Psoas muscle (tissue), 7 donors: ENCODE measurements at regions not wholly inside any gene's neighbourhood (a gene's known extent, or its start where the extent isn't known, plus 50 kb on each side); places are given as distances from the start of the nearest gene placed in this dataset.

Source experiments
- ATAC-seq, 4 donors: fragments of 200-7000 bp; cut with Tn5 transposase; one replicate each; pipeline ENCODE4 v1.9.1; 2020; ENCODE audit warnings: moderate library complexity in 3 of 4, mild to moderate bottlenecking in 2 of 4
- DNase-seq, 2 donors: peaks; one replicate each; pipeline ENCODE4 v3.0.0-alpha.2; 2020
- H3K27ac ChIP-seq: fragments of 200-600 bp; one replicate; pipeline ENCODE4 v1.8.0; 2022
- H3K27me3 ChIP-seq, 3 donors: fragments of 200-600 bp in 1 of 3; one replicate each; pipeline versions ENCODE4 v1.6.1 to v1.8.0; 2013 to 2022; ENCODE audit warnings: low read length in 2 of 3, mild to moderate bottlenecking in 2 of 3, moderate library complexity in 1 of 3; ENCODE audit not compliant: insufficient read depth in 3 of 3
- H3K36me3 ChIP-seq, 2 donors: fragments of 200-600 bp in 1 of 2; one replicate each; pipeline versions ENCODE4 v1.6.1 to v1.8.0; 2013 to 2022; ENCODE audit warnings: low read depth in 1 of 2, mild to moderate bottlenecking in 1 of 2, moderate library complexity in 1 of 2; ENCODE audit not compliant: insufficient read depth in 1 of 2
- H3K4me1 ChIP-seq: fragments of 200-600 bp; one replicate; pipeline ENCODE4 v1.8.0; 2022
- H3K4me3 ChIP-seq: fragments of 200-600 bp; one replicate; pipeline ENCODE4 v1.8.0; 2022; ENCODE audit warnings: mild to moderate bottlenecking
- H3K9me3 ChIP-seq: fragments of 200-600 bp; one replicate; pipeline ENCODE4 v1.8.0; 2022
- CTCF ChIP-seq: fragments of 200-600 bp; IDR thresholded peaks from one replicate; pipeline ENCODE4 v1.8.0; 2022; ENCODE audit warnings: antibody characterized with exemption
- WGBS, 3 donors: extraction: QIAGEN DNeasy Blood & Tissue Kit; methylation state at CpG; one replicate each; pipeline versions ENCODE4 v1.1.6 to v1.1.7; 2013; 5-methylcytosine and 5-hydroxymethylcytosine counted together
- intact Hi-C, 2 donors: fragments of 100-400 bp; cut with DNase I; formaldehyde crosslinking; loops; one replicate each; pipeline versions ENCODE4 v1.11.0 to v1.14.2; 2022
- donor health status: healthy with polysubstance abuse.
- donor health status: DM: no; HTN: no; CAD: no; lungs with moderate emphysema.
- donor health status: Bipolar disorder and iron deficiency.
- donor health status: healthy.
- donor health status: DM: yes; HTN: yes; CAD: no.
- donor health status: DM: no; HTN: no; CAD: no.
- donor health status: DM: yes; HTN: yes; CAD: no.

GRCh38 chr5:118174671-118175070 lies 813.7 kb downstream of the DTWD2 start:
- Histone ChIP-seq H3K27ac (no peak overlapping the region), H3K4me1 (no peaks in the 10 kb centered on the region), H3K36me3 (no peaks in the 10 kb centered on the region), H3K4me3 (no peak overlapping the region), H3K9me3 (no peaks in the 10 kb centered on the region), H3K27me3 (no peaks in the 10 kb centered on the region)
- ATAC-seq (no peak), DNase-seq (no peak)
- intact Hi-C loops, result no loop called here
- TF ChIP-seq CTCF, result no peak
- WGBS, 3 donors, result 63 to 93% (median 77%) methylated on average over 3 of the region's 3 CpGs

GRCh38 chr5:118173340-118173739 lies 815.0 kb downstream of the DTWD2 start:
- H3K4me3 ChIP-seq, result no peak overlapping the region
- WGBS, 3 donors, result 94 to 97% (median 94%) methylated on average over 5 of the region's 5 CpGs
- ATAC-seq (no peak), DNase-seq (no peak)
- no peaks in the 10 kb centered on the region for H3K36me3 ChIP-seq
- H3K27me3 ChIP-seq, result no peaks in the 10 kb centered on the region
- intact Hi-C loops, result no loop called here
- H3K9me3 ChIP-seq, result no peaks in the 10 kb centered on the region
- no peak overlapping the region for H3K27ac ChIP-seq
- no peak for TF ChIP-seq CTCF
- no peaks in the 10 kb centered on the region for H3K4me1 ChIP-seq

GRCh38 chr5:118165619-118166018 lies 822.7 kb downstream of the DTWD2 start:
- 89 to 94% (median 89%) methylated on average over 2 of the region's 2 CpGs for WGBS, 3 donors
- no peaks in the 10 kb centered on the region for H3K27me3 ChIP-seq

GRCh38 chr5:118156181-118156580 lies 832.2 kb downstream of the DTWD2 start:
- TF ChIP-seq CTCF, result no peak
- no peak for ATAC-seq

More at GRCh38 chr5:118165619-118166018, 822.7 kb downstream of the DTWD2 start:
- Histone ChIP-seq H3K4me1 (no peaks in the 10 kb centered on the region), H3K9me3 (no peaks in the 10 kb centered on the region), H3K4me3 (no peak overlapping the region), H3K27ac (no peak overlapping the region), H3K36me3 (no peaks in the 10 kb centered on the region)
- DNase-seq (no peak), ATAC-seq (no peak)
- TF ChIP-seq CTCF, result no peak
- intact Hi-C loops, result no loop called here

GRCh38 chr5:118146824-118147223 lies 841.5 kb downstream of the DTWD2 start:
- no peak overlapping the region for H3K4me3 ChIP-seq
- no peaks in the 10 kb centered on the region for H3K9me3 ChIP-seq
- no peak for TF ChIP-seq CTCF
- H3K27ac ChIP-seq, result no peak overlapping the region
- ATAC-seq (no peak), DNase-seq (no peak)
- intact Hi-C loops, result no loop called here
- no peaks in the 10 kb centered on the region for H3K27me3 ChIP-seq
- 24 to 96% (median 93%) methylated on average over 3 of the region's 3 CpGs for WGBS, 3 donors
- H3K4me1 ChIP-seq, result no peaks in the 10 kb centered on the region
- no peaks in the 10 kb centered on the region for H3K36me3 ChIP-seq

More at GRCh38 chr5:118156181-118156580, 832.2 kb downstream of the DTWD2 start:
- Histone ChIP-seq H3K4me1 (no peaks in the 10 kb centered on the region), H3K4me3 (no peak overlapping the region), H3K36me3 (no peaks in the 10 kb centered on the region), H3K27ac (no peak overlapping the region), H3K27me3 (no peaks in the 10 kb centered on the region), H3K9me3 (no peaks in the 10 kb centered on the region)
- DNase-seq, result no peak
- WGBS, 3 donors, result 86 to 89% (median 86%) methylated on average over 5 of the region's 5 CpGs
- intact Hi-C loops, result no loop called here
